Lung (tissue), 11 donors: ENCODE measurements at regions not wholly inside any gene's neighbourhood (a gene's known extent, or its start where the extent isn't known, plus 50 kb on each side); places are given as distances from the start of the nearest gene placed in this dataset.

Source experiments
- ATAC-seq: fragments of 200-7000 bp; cut with Tn5 transposase; one replicate; pipeline ENCODE4 v1.9.1; 2020; ENCODE audit warnings: moderate number of reproducible peaks; ENCODE audit not compliant: insufficient read depth, low FRiP score
- DNase-seq, 3 donors: peaks; one replicate each; pipeline ENCODE4 v3.0.0-alpha.2; 2013 to 2017
- H3K27ac ChIP-seq, 2 donors: one replicate each; pipeline ENCODE4 v1.5.1; 2013; ENCODE audit warnings: mild to moderate bottlenecking in 2 of 2, moderate library complexity in 2 of 2, control low read depth in 1 of 2, inconsistent platforms in 1 of 2, low read depth in 1 of 2, low read length in 1 of 2
- H3K27me3 ChIP-seq, 3 donors: one replicate each; pipeline ENCODE4 v1.5.1; 2013; ENCODE audit warnings: low read length in 2 of 3; ENCODE audit not compliant: control insufficient read depth in 3 of 3, insufficient read depth in 3 of 3
- H3K36me3 ChIP-seq, 4 donors: one replicate each; pipeline ENCODE4 v1.5.1; 2013; ENCODE audit warnings: low read length in 4 of 4, mild to moderate bottlenecking in 1 of 4, moderate library complexity in 1 of 4; ENCODE audit not compliant: control insufficient read depth in 4 of 4, insufficient read depth in 4 of 4
- H3K4me1 ChIP-seq, 5 donors: one replicate each; pipeline ENCODE4 v1.5.1; 2013; ENCODE audit warnings: low read length in 5 of 5, mild to moderate bottlenecking in 2 of 5, moderate library complexity in 1 of 5; ENCODE audit not compliant: control insufficient read depth in 5 of 5, insufficient read depth in 5 of 5
- H3K4me3 ChIP-seq: one replicate; pipeline ENCODE4 v1.5.1; 2013; ENCODE audit warnings: mild to moderate bottlenecking, control low read depth, moderate library complexity
- H3K9ac ChIP-seq, 2 donors: one replicate each; pipeline ENCODE4 v1.5.1; 2013; ENCODE audit warnings: low read length in 2 of 2, control low read depth in 1 of 2; ENCODE audit not compliant: insufficient read depth in 1 of 2
- H3K9me3 ChIP-seq, 4 donors: one replicate each; pipeline ENCODE4 v1.5.1; 2013; ENCODE audit warnings: low read length in 3 of 4, mild to moderate bottlenecking in 1 of 4, moderate library complexity in 1 of 4; ENCODE audit not compliant: control insufficient read depth in 4 of 4, insufficient read depth in 3 of 4
- CTCF ChIP-seq: IDR thresholded peaks from 2 replicates; pipeline ENCODE4 v1.5.1; 2012; ENCODE audit warnings: mild to moderate bottlenecking; ENCODE audit errors: control extremely low read depth, extremely low read depth
- WGBS, 2 donors: extraction: QIAGEN DNeasy Blood & Tissue Kit; methylation state at CpG; one replicate each; pipeline ENCODE4 v1.1.7; 2013; 5-methylcytosine and 5-hydroxymethylcytosine counted together
- donor health status: control.
- donor health status: control.
- donor health status: Bipolar disorder and iron deficiency.
- donor health status: healthy.
- donor health status: DM: yes; HTN: yes; CAD: no.

GRCh38 chr4:53906606-53907190 is 157.7 kb downstream of the CHIC2 start:
- ATAC-seq: no peak
- no peak overlapping the region for H3K27ac ChIP-seq
- DNase-seq: peak in 1 of 3 donors; percentile 34
- H3K4me3 ChIP-seq: no peak overlapping the region
- TF ChIP-seq CTCF: no peak
- H3K9me3 ChIP-seq: no peaks in the 10 kb centered on the region
- 66 to 70% methylated on average over 6 of the region's 6 CpGs for WGBS, 2 donors
- peaks cover 2 to 51% (median 3%) of the 10 kb centered on the region in 5 donors for H3K4me1 ChIP-seq
- H3K27me3 ChIP-seq: peaks cover 0 to 34% (median 0%) of the 10 kb centered on the region in 3 donors
- H3K36me3 ChIP-seq: no peaks in the 10 kb centered on the region
- peak overlapping the region in 1 of 2 donors; percentile 73 for H3K9ac ChIP-seq

- Histone ChIP-seq H3K9me3 (no peaks in the 10 kb centered on the region), H3K4me1 (peaks cover 2 to 51% (median 3%) of the 10 kb centered on the region in 5 donors), H3K4me3 (no peak overlapping the region), H3K27me3 (peaks cover 0 to 38% (median 0%) of the 10 kb centered on the region in 3 donors), H3K36me3 (no peaks in the 10 kb centered on the region), H3K27ac (peak overlapping the region in 1 of 2 donors; percentile 61), H3K9ac (peak overlapping the region in 1 of 2 donors; percentile 73)
- no peak for TF ChIP-seq CTCF
- DNase-seq (peak; percentile 71 to 92 (median 88)), ATAC-seq (no peak)
- 15 to 20% methylated on average over 11 of the region's 11 CpGs for WGBS, 2 donors
These were observed 158.4 kb downstream of the CHIC2 start for GRCh38 chr4:53905941-53906377.

- H3K27me3 ChIP-seq: peaks cover 0 to 38% (median 0%) of the 10 kb centered on the region in 3 donors
- DNase-seq (peak in 1 of 3 donors; percentile 68), ATAC-seq (no peak)
- no peak for TF ChIP-seq CTCF
- no peak overlapping the region for H3K4me3 ChIP-seq
- no peaks in the 10 kb centered on the region for H3K9me3 ChIP-seq
- no peaks in the 10 kb centered on the region for H3K36me3 ChIP-seq
- peak overlapping the region in 1 of 2 donors; percentile 61 for H3K27ac ChIP-seq
- 45 to 50% methylated on average over 7 of the region's 7 CpGs for WGBS, 2 donors
- peaks cover 2 to 55% (median 3%) of the 10 kb centered on the region in 5 donors for H3K4me1 ChIP-seq
- peak overlapping the region in 1 of 2 donors; percentile 14 for H3K9ac ChIP-seq
These were observed 159.0 kb downstream of the CHIC2 start for GRCh38 chr4:53905276-53905940.
